ENCODE measurements at regions not wholly inside any gene's neighbourhood (a gene's known extent, or its start where the extent isn't known, plus 50 kb on each side); places are given as distances from the start of the nearest gene placed in this dataset.

- peak overlapping the region; percentile 56 for H3K27ac ChIP-seq (ENCODE audit: insufficient read depth, low read length)
- no peaks in the 10 kb centered on the region for H3K36me3 ChIP-seq (ENCODE audit: control insufficient read depth, insufficient read depth, low read length)
- H4K20me1 ChIP-seq (ENCODE audit: control insufficient read depth, extremely low read depth, insufficient read depth, low read length): no peaks in the 10 kb centered on the region
- H3K4me2 ChIP-seq (ENCODE audit: extremely low read depth, insufficient read depth, low read length): peak overlapping the region; percentile 15
- H2AFZ ChIP-seq (ENCODE audit: low read length): no peak overlapping the region
- no peak overlapping the region for H3K9ac ChIP-seq (ENCODE audit: insufficient read depth, low read length)
- DNase-seq (ENCODE audit: low read depth in 2 of 2): no peak
- H3K4me1 ChIP-seq (ENCODE audit: control insufficient read depth, extremely low read depth, insufficient read depth, low read length): peaks cover 3% of the 10 kb centered on the region
- no peaks in the 10 kb centered on the region for H3K9me3 ChIP-seq (ENCODE audit: control insufficient read depth, insufficient read depth, low read depth, low read length)
- TF ChIP-seq CTCF (conservative IDR thresholded peaks at IDR 0.05 in 1 of 2, IDR thresholded peaks at IDR 0.05 in 1 of 2; ENCODE audit: low read depth in 1 of 2, low read length in 2 of 2): no peak
- no peak for TF ChIP-seq EZH2 (IDR thresholded peaks at IDR 0.05; ENCODE audit: low read length, missing control alignments)
- no peaks in the 10 kb centered on the region for H3K79me2 ChIP-seq (ENCODE audit: control insufficient read depth, insufficient read depth, low read length)
- no peak overlapping the region for H3K4me3 ChIP-seq (replicated peaks in 1 of 4; ENCODE audit: control extremely low read depth in 1 of 4, insufficient read depth in 1 of 4, low read depth in 3 of 4, low read length in 4 of 4)
- no peaks in the 10 kb centered on the region for H3K27me3 ChIP-seq (ENCODE audit: control insufficient read depth, insufficient read depth, low read length)
These were observed 98.4 kb upstream of the NCKAP5 start for GRCh38 chr2:133666621-133667020.

- TF ChIP-seq CTCF (conservative IDR thresholded peaks at IDR 0.05 in 1 of 2, IDR thresholded peaks at IDR 0.05 in 1 of 2; ENCODE audit: low read depth in 1 of 2, low read length in 2 of 2): no peak
- TF ChIP-seq EZH2 (IDR thresholded peaks at IDR 0.05; ENCODE audit: low read length, missing control alignments): no peak
- H4K20me1 ChIP-seq (ENCODE audit: control insufficient read depth, extremely low read depth, insufficient read depth, low read length): no peaks in the 10 kb centered on the region
- no peak overlapping the region for H3K4me3 ChIP-seq (replicated peaks in 1 of 4; ENCODE audit: control extremely low read depth in 1 of 4, insufficient read depth in 1 of 4, low read depth in 3 of 4, low read length in 4 of 4)
- H3K9ac ChIP-seq (ENCODE audit: insufficient read depth, low read length): no peak overlapping the region
- DNase-seq (ENCODE audit: low read depth in 2 of 2): peak; percentile 44 to 82
- no peaks in the 10 kb centered on the region for H3K36me3 ChIP-seq (ENCODE audit: control insufficient read depth, insufficient read depth, low read length)
- peak overlapping the region; percentile 56 for H3K27ac ChIP-seq (ENCODE audit: insufficient read depth, low read length)
- H2AFZ ChIP-seq (ENCODE audit: low read length): peak overlapping the region; percentile 8
- H3K27me3 ChIP-seq (ENCODE audit: control insufficient read depth, insufficient read depth, low read length): no peaks in the 10 kb centered on the region
- H3K4me1 ChIP-seq (ENCODE audit: control insufficient read depth, extremely low read depth, insufficient read depth, low read length): peaks cover 3% of the 10 kb centered on the region
- H3K9me3 ChIP-seq (ENCODE audit: control insufficient read depth, insufficient read depth, low read depth, low read length): no peaks in the 10 kb centered on the region
- H3K79me2 ChIP-seq (ENCODE audit: control insufficient read depth, insufficient read depth, low read length): no peaks in the 10 kb centered on the region
- H3K4me2 ChIP-seq (ENCODE audit: extremely low read depth, insufficient read depth, low read length): peak overlapping the region; percentile 25
These were observed 98.8 kb upstream of the NCKAP5 start for GRCh38 chr2:133667085-133667484.

DNA sequence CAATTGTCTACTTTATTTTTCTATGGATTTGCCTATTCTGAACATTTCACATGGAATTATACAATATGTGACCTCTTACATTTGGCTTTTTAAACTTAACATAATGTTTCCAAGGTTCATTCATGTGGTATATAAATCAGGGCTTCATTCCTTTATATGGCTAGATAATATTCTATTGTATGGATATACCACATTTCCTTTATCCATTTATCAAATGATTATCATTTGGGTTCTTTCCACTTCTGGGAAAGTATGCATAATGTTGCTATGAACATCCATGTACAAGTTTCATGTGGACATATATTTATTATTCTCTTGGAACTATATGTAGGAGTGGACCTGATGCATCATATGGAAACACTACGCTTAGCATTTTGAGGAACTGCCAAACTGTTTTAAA is 99.7 kb upstream of the NCKAP5 start:
- no peaks in the 10 kb centered on the region for H4K20me1 ChIP-seq (ENCODE audit: control insufficient read depth, extremely low read depth, insufficient read depth, low read length)
- no peaks in the 10 kb centered on the region for H3K36me3 ChIP-seq (ENCODE audit: control insufficient read depth, insufficient read depth, low read length)
- no peak overlapping the region for H3K4me2 ChIP-seq (ENCODE audit: extremely low read depth, insufficient read depth, low read length)
- H3K27me3 ChIP-seq (ENCODE audit: control insufficient read depth, insufficient read depth, low read length): no peaks in the 10 kb centered on the region
- peaks cover 3% of the 10 kb centered on the region for H3K4me1 ChIP-seq (ENCODE audit: control insufficient read depth, extremely low read depth, insufficient read depth, low read length)
- H2AFZ ChIP-seq (ENCODE audit: low read length): no peak overlapping the region
- no peak overlapping the region for H3K4me3 ChIP-seq (replicated peaks in 1 of 4; ENCODE audit: control extremely low read depth in 1 of 4, insufficient read depth in 1 of 4, low read depth in 3 of 4, low read length in 4 of 4)
- H3K9me3 ChIP-seq (ENCODE audit: control insufficient read depth, insufficient read depth, low read depth, low read length): no peaks in the 10 kb centered on the region
- H3K27ac ChIP-seq (ENCODE audit: insufficient read depth, low read length): no peak overlapping the region
- no peak for DNase-seq (ENCODE audit: low read depth in 2 of 2)
- no peak for TF ChIP-seq CTCF (conservative IDR thresholded peaks at IDR 0.05 in 1 of 2, IDR thresholded peaks at IDR 0.05 in 1 of 2; ENCODE audit: low read depth in 1 of 2, low read length in 2 of 2)
- TF ChIP-seq EZH2 (IDR thresholded peaks at IDR 0.05; ENCODE audit: low read length, missing control alignments): no peak
- no peaks in the 10 kb centered on the region for H3K79me2 ChIP-seq (ENCODE audit: control insufficient read depth, insufficient read depth, low read length)
- no peak overlapping the region for H3K9ac ChIP-seq (ENCODE audit: insufficient read depth, low read length)
